ENCODE measurements at regions not wholly inside any gene's neighbourhood (a gene's known extent, or its start where the extent isn't known, plus 50 kb on each side); places are given as distances from the start of the nearest gene placed in this dataset.

GRCh38 chr14:85106506-85106905 is 423.4 kb upstream of the FLRT2 start:
- no peak for DNase-seq
- Histone ChIP-seq H3K27ac (no peak overlapping the region), H3K36me3 (no peaks in the 10 kb centered on the region), H3K4me1 (no peaks in the 10 kb centered on the region), H3K27me3 (no peaks in the 10 kb centered on the region), H3K9me3 (no peaks in the 10 kb centered on the region), H3K4me3 (replicated peaks in 1 of 3) (no peak overlapping the region)
- intact Hi-C loops (cut with DNase I): no loop called here
- TF ChIP-seq, protein P1, sequence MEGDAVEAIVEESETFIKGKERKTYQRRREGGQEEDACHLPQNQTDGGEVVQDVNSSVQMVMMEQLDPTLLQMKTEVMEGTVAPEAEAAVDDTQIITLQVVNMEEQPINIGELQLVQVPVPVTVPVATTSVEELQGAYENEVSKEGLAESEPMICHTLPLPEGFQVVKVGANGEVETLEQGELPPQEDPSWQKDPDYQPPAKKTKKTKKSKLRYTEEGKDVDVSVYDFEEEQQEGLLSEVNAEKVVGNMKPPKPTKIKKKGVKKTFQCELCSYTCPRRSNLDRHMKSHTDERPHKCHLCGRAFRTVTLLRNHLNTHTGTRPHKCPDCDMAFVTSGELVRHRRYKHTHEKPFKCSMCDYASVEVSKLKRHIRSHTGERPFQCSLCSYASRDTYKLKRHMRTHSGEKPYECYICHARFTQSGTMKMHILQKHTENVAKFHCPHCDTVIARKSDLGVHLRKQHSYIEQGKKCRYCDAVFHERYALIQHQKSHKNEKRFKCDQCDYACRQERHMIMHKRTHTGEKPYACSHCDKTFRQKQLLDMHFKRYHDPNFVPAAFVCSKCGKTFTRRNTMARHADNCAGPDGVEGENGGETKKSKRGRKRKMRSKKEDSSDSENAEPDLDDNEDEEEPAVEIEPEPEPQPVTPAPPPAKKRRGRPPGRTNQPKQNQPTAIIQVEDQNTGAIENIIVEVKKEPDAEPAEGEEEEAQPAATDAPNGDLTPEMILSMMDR (IDR thresholded peaks at IDR 0.05): no peak
- TF ChIP-seq POLR2A (IDR thresholded peaks at IDR 0.05): no peak
- 90 to 93% methylated on average over 2 of the region's 2 CpGs for WGBS, 2 donors

- H3K27ac ChIP-seq: no peak overlapping the region
- H3K27me3 ChIP-seq: no peaks in the 10 kb centered on the region
- H3K4me3 ChIP-seq (replicated peaks in 1 of 3): no peak overlapping the region
- WGBS, 2 donors: 93 to 95% methylated on average over 2 of the region's 2 CpGs
- no peak for DNase-seq
- H3K9me3 ChIP-seq: no peaks in the 10 kb centered on the region
- no peaks in the 10 kb centered on the region for H3K36me3 ChIP-seq
- TF ChIP-seq, protein P1 (IDR thresholded peaks at IDR 0.05): no peak
- no peak for TF ChIP-seq POLR2A (IDR thresholded peaks at IDR 0.05)
- H3K4me1 ChIP-seq: no peaks in the 10 kb centered on the region
- intact Hi-C loops (cut with DNase I): no loop called here
These were observed 417.2 kb upstream of the FLRT2 start for GRCh38 chr14:85112762-85113161.

- intact Hi-C loops (cut with DNase I): no loop called here
- 32 to 45% methylated on average over 1 of the region's 1 CpG for WGBS, 2 donors
- no peak overlapping the region for H3K27ac ChIP-seq
- no peaks in the 10 kb centered on the region for H3K4me1 ChIP-seq
- no peaks in the 10 kb centered on the region for H3K9me3 ChIP-seq
- no peaks in the 10 kb centered on the region for H3K36me3 ChIP-seq
- no peak for DNase-seq
- no peak for TF ChIP-seq POLR2A (IDR thresholded peaks at IDR 0.05)
- TF ChIP-seq, protein P1 (IDR thresholded peaks at IDR 0.05): no peak
- no peak overlapping the region for H3K4me3 ChIP-seq (replicated peaks in 1 of 3)
- H3K27me3 ChIP-seq: no peaks in the 10 kb centered on the region
These were observed 414.0 kb upstream of the FLRT2 start for GRCh38 chr14:85115921-85116320.

- no peak overlapping the region for H3K4me3 ChIP-seq (replicated peaks in 1 of 3)
- TF ChIP-seq POLR2A (IDR thresholded peaks at IDR 0.05): no peak
- TF ChIP-seq, protein P1 (IDR thresholded peaks at IDR 0.05): no peak
- no peak for DNase-seq
- H3K4me1 ChIP-seq: no peaks in the 10 kb centered on the region
- H3K27me3 ChIP-seq: no peaks in the 10 kb centered on the region
- H3K27ac ChIP-seq: no peak overlapping the region
- intact Hi-C loops (cut with DNase I): no loop called here
- H3K9me3 ChIP-seq: no peaks in the 10 kb centered on the region
- H3K36me3 ChIP-seq: no peaks in the 10 kb centered on the region
- WGBS, 2 donors: 63 to 75% methylated on average over 5 of the region's 5 CpGs
These were observed 411.7 kb upstream of the FLRT2 start for GRCh38 chr14:85118274-85118673.

GRCh38 chr14:85122690-85123089 is 407.3 kb upstream of the FLRT2 start:
- no peaks in the 10 kb centered on the region for H3K36me3 ChIP-seq
- H3K27me3 ChIP-seq: no peaks in the 10 kb centered on the region
- TF ChIP-seq, protein P1 (IDR thresholded peaks at IDR 0.05): no peak
- no peak overlapping the region for H3K4me3 ChIP-seq (replicated peaks in 1 of 3)
- intact Hi-C loops (cut with DNase I): no loop called here
- no peak for DNase-seq
- H3K9me3 ChIP-seq: no peaks in the 10 kb centered on the region
- H3K27ac ChIP-seq: no peak overlapping the region
- H3K4me1 ChIP-seq: no peaks in the 10 kb centered on the region
